ENCODE measurements at regions not wholly inside any gene's neighbourhood (a gene's known extent, or its start where the extent isn't known, plus 50 kb on each side); places are given as distances from the start of the nearest gene placed in this dataset.
A peak's percentile ranks its signal among the peaks of the same experiment; 100 is the strongest.

DNA sequence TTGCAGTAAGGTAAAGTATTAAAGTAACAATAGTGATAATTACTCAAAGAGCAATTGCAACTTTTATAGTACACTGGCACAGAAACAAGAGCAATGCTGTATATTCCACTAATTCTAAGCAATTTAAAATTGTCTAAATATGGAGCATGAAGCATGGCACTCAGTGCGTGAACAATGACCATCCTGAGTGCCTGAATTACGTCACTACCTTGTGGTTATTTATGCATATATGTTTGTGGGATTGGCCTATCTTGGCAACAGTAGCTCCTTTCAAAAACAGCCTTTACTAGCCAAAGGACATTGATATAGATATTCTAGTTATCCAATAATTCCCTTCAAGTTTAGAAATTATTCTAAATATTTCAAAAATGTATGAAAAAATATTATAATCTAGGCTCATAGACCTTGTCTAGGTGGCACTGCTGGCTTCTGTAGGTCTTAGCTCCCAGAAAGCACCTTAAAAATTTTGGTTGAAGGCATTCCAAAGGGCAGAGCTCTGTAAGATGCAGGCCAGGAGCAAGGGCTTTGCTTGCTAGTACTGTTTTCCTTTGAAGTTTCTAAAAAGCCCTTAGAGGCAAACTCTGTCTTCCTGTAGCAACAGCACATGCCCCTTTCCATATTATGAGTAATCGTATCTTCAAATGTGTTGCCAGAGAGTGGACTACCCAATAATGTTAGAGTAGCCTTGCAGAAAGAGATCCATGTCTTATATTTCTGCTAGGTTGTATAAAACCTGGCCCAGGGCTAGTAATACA is 719.3 kb downstream of the NR2F1-AS1 start:
- no CpG with 5 or more reads among the region's 3 CpGs for WGBS, 2 donors (ENCODE audit: extremely low coverage in 2 of 2, insufficient read length in 2 of 2, insufficient replicate concordance in 1 of 2)
- H3K27me3 ChIP-seq (ENCODE audit: control insufficient read depth in 3 of 3, insufficient read depth in 3 of 3, low read depth in 1 of 3, low read length in 3 of 3): no peaks in the 10 kb centered on the region
- H3K27ac ChIP-seq (replicated peaks; ENCODE audit: low read length): no peak overlapping the region
- no peak overlapping the region for H3K4me2 ChIP-seq (ENCODE audit: insufficient read depth, low read length, poor library complexity, severe bottlenecking)
- no peak overlapping the region for H2BK120ac ChIP-seq (ENCODE audit: low read depth, low read length)
- H3K14ac ChIP-seq (ENCODE audit: low read length): no peak overlapping the region
- H3K9ac ChIP-seq (ENCODE audit: low read depth, low read length, poor library complexity): no peak overlapping the region
- H3K79me1 ChIP-seq (ENCODE audit: low read depth, low read length): no peaks in the 10 kb centered on the region
- H3K4me1 ChIP-seq (ENCODE audit: control insufficient read depth in 2 of 2, insufficient read depth in 1 of 2, low read depth in 1 of 2, low read length in 2 of 2): no peaks in the 10 kb centered on the region
- H4K91ac ChIP-seq (ENCODE audit: low read depth, low read length, poor library complexity): no peak overlapping the region
- no peaks in the 10 kb centered on the region for H3K36me3 ChIP-seq (replicated peaks in 1 of 2; ENCODE audit: control insufficient read depth in 2 of 2, insufficient read depth in 2 of 2, low read length in 2 of 2)
- H3K9me3 ChIP-seq (replicated peaks in 1 of 2; ENCODE audit: control insufficient read depth in 2 of 2, insufficient read depth in 1 of 2, low read depth in 1 of 2, low read length in 2 of 2): no peaks in the 10 kb centered on the region
- H2BK12ac ChIP-seq (ENCODE audit: low read length): no peak overlapping the region
- H2AK5ac ChIP-seq (ENCODE audit: low read depth, low read length): no peak overlapping the region
- no peak overlapping the region for H3K18ac ChIP-seq (ENCODE audit: low read length)
- H3K4ac ChIP-seq (ENCODE audit: low read length): no peak overlapping the region
- H4K8ac ChIP-seq (ENCODE audit: low read depth, low read length): no peak overlapping the region
- no peak for DNase-seq (ENCODE audit: low spot score)
- H3K23ac ChIP-seq (ENCODE audit: low read depth, low read length, poor library complexity): no peak overlapping the region
- H2AFZ ChIP-seq (ENCODE audit: low read length): peak overlapping the region; percentile 56
- H2BK5ac ChIP-seq (ENCODE audit: low read length): no peak overlapping the region
- no peak overlapping the region for H3K4me3 ChIP-seq (ENCODE audit: low read length in 2 of 2)
- H2BK15ac ChIP-seq (ENCODE audit: low read length): no peak overlapping the region

DNA sequence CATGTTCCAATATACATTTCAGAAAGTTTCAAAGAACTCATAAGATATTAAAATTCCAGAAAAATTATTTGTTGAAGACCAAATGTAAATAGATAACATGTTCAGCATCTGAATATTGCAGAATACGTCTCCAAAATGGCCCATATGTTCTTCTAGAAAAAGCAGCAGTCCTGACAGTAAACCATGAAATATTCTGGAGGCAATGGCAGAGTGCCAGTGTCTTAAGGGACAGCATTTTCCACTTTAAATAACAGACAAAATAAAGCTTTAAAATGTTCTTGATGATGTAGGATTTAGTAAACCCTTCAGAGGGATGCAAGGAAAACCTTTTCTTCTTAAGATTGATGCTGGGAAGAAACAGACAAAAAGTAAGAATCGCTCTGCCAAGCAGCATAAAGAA is 721.0 kb downstream of the NR2F1-AS1 start:
- H2BK15ac ChIP-seq (ENCODE audit: low read length): no peak overlapping the region
- H2BK120ac ChIP-seq (ENCODE audit: low read depth, low read length): no peak overlapping the region
- H3K4me1 ChIP-seq (ENCODE audit: control insufficient read depth in 2 of 2, insufficient read depth in 1 of 2, low read depth in 1 of 2, low read length in 2 of 2): no peaks in the 10 kb centered on the region
- no peaks in the 10 kb centered on the region for H3K36me3 ChIP-seq (replicated peaks in 1 of 2; ENCODE audit: control insufficient read depth in 2 of 2, insufficient read depth in 2 of 2, low read length in 2 of 2)
- no peak overlapping the region for H3K14ac ChIP-seq (ENCODE audit: low read length)
- no peak overlapping the region for H2BK12ac ChIP-seq (ENCODE audit: low read length)
- no peak overlapping the region for H4K91ac ChIP-seq (ENCODE audit: low read depth, low read length, poor library complexity)
- no peak overlapping the region for H3K4ac ChIP-seq (ENCODE audit: low read length)
- H3K79me1 ChIP-seq (ENCODE audit: low read depth, low read length): no peaks in the 10 kb centered on the region
- no peak overlapping the region for H3K27ac ChIP-seq (replicated peaks; ENCODE audit: low read length)
- no peak overlapping the region for H4K8ac ChIP-seq (ENCODE audit: low read depth, low read length)
- no peak overlapping the region for H3K4me3 ChIP-seq (ENCODE audit: low read length in 2 of 2)
- H3K4me2 ChIP-seq (ENCODE audit: insufficient read depth, low read length, poor library complexity, severe bottlenecking): no peak overlapping the region
- no peak overlapping the region for H2BK5ac ChIP-seq (ENCODE audit: low read length)
- WGBS, 2 donors (ENCODE audit: extremely low coverage in 2 of 2, insufficient read length in 2 of 2, insufficient replicate concordance in 1 of 2): no CpG with 5 or more reads among the region's 2 CpGs
- no peak overlapping the region for H3K9ac ChIP-seq (ENCODE audit: low read depth, low read length, poor library complexity)
- no peak for DNase-seq (ENCODE audit: low spot score)
- H3K27me3 ChIP-seq (ENCODE audit: control insufficient read depth in 3 of 3, insufficient read depth in 3 of 3, low read depth in 1 of 3, low read length in 3 of 3): no peaks in the 10 kb centered on the region
- H3K9me3 ChIP-seq (replicated peaks in 1 of 2; ENCODE audit: control insufficient read depth in 2 of 2, insufficient read depth in 1 of 2, low read depth in 1 of 2, low read length in 2 of 2): no peaks in the 10 kb centered on the region
- H3K18ac ChIP-seq (ENCODE audit: low read length): no peak overlapping the region
- peak overlapping the region; percentile 54 for H2AFZ ChIP-seq (ENCODE audit: low read length)
- no peak overlapping the region for H3K23ac ChIP-seq (ENCODE audit: low read depth, low read length, poor library complexity)
- H2AK5ac ChIP-seq (ENCODE audit: low read depth, low read length): no peak overlapping the region

- H4K91ac ChIP-seq (ENCODE audit: low read depth, low read length, poor library complexity): no peak overlapping the region
- H3K14ac ChIP-seq (ENCODE audit: low read length): no peak overlapping the region
- no peak overlapping the region for H3K18ac ChIP-seq (ENCODE audit: low read length)
- H3K9me3 ChIP-seq (replicated peaks in 1 of 2; ENCODE audit: control insufficient read depth in 2 of 2, insufficient read depth in 1 of 2, low read depth in 1 of 2, low read length in 2 of 2): no peaks in the 10 kb centered on the region
- H3K4me2 ChIP-seq (ENCODE audit: insufficient read depth, low read length, poor library complexity, severe bottlenecking): no peak overlapping the region
- no peak overlapping the region for H3K23ac ChIP-seq (ENCODE audit: low read depth, low read length, poor library complexity)
- H3K27me3 ChIP-seq (ENCODE audit: control insufficient read depth in 3 of 3, insufficient read depth in 3 of 3, low read depth in 1 of 3, low read length in 3 of 3): no peaks in the 10 kb centered on the region
- H2AFZ ChIP-seq (ENCODE audit: low read length): no peak overlapping the region
- H3K36me3 ChIP-seq (replicated peaks in 1 of 2; ENCODE audit: control insufficient read depth in 2 of 2, insufficient read depth in 2 of 2, low read length in 2 of 2): no peaks in the 10 kb centered on the region
- H2BK15ac ChIP-seq (ENCODE audit: low read length): no peak overlapping the region
- no peak overlapping the region for H3K4me3 ChIP-seq (ENCODE audit: low read length in 2 of 2)
- H3K4me1 ChIP-seq (ENCODE audit: control insufficient read depth in 2 of 2, insufficient read depth in 1 of 2, low read depth in 1 of 2, low read length in 2 of 2): peaks cover 0 to 2% of the 10 kb centered on the region in 2 donors
- no peak overlapping the region for H3K9ac ChIP-seq (ENCODE audit: low read depth, low read length, poor library complexity)
- H3K79me1 ChIP-seq (ENCODE audit: low read depth, low read length): no peaks in the 10 kb centered on the region
- no CpG with 5 or more reads among the region's 4 CpGs for WGBS, 2 donors (ENCODE audit: extremely low coverage in 2 of 2, insufficient read length in 2 of 2, insufficient replicate concordance in 1 of 2)
- no peak overlapping the region for H3K4ac ChIP-seq (ENCODE audit: low read length)
- no peak overlapping the region for H3K27ac ChIP-seq (replicated peaks; ENCODE audit: low read length)
- DNase-seq (ENCODE audit: low spot score): no peak
- H2BK5ac ChIP-seq (ENCODE audit: low read length): no peak overlapping the region
- H2BK120ac ChIP-seq (ENCODE audit: low read depth, low read length): no peak overlapping the region
- H4K8ac ChIP-seq (ENCODE audit: low read depth, low read length): no peak overlapping the region
- no peak overlapping the region for H2BK12ac ChIP-seq (ENCODE audit: low read length)
- H2AK5ac ChIP-seq (ENCODE audit: low read depth, low read length): no peak overlapping the region
Observed at GRCh38 chr5:92852219-92852618, 728.8 kb downstream of the NR2F1-AS1 start.

DNA sequence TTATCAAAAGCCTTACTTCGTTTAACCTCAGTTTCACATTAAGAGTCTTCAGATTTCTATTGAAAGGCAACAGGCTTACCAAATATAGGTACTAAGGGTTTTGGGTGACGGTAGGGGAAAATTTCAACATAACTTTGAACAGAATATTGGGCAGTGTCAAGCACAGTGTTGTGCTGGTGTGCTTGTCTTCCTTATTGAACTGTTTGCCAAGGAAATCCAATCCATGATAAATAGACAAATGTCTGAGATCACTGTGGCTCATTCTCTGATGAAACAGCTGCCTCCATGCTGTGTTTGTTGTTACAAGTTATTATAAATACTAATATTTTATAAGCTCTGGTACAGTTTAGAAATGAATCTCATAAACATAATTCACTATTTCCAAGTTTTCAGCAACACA is 730.1 kb downstream of the NR2F1-AS1 start:
- no peak overlapping the region for H3K27ac ChIP-seq (replicated peaks; ENCODE audit: low read length)
- no peak overlapping the region for H3K4me2 ChIP-seq (ENCODE audit: insufficient read depth, low read length, poor library complexity, severe bottlenecking)
- no CpG with 5 or more reads among the region's 2 CpGs for WGBS, 2 donors (ENCODE audit: extremely low coverage in 2 of 2, insufficient read length in 2 of 2, insufficient replicate concordance in 1 of 2)
- H2BK12ac ChIP-seq (ENCODE audit: low read length): no peak overlapping the region
- peaks cover 0 to 2% of the 10 kb centered on the region in 2 donors for H3K4me1 ChIP-seq (ENCODE audit: control insufficient read depth in 2 of 2, insufficient read depth in 1 of 2, low read depth in 1 of 2, low read length in 2 of 2)
- peak overlapping the region; percentile 59 for H2AFZ ChIP-seq (ENCODE audit: low read length)
- H3K9me3 ChIP-seq (replicated peaks in 1 of 2; ENCODE audit: control insufficient read depth in 2 of 2, insufficient read depth in 1 of 2, low read depth in 1 of 2, low read length in 2 of 2): no peaks in the 10 kb centered on the region
- no peak overlapping the region for H2BK15ac ChIP-seq (ENCODE audit: low read length)
- H4K8ac ChIP-seq (ENCODE audit: low read depth, low read length): no peak overlapping the region
- H3K9ac ChIP-seq (ENCODE audit: low read depth, low read length, poor library complexity): no peak overlapping the region
- H4K91ac ChIP-seq (ENCODE audit: low read depth, low read length, poor library complexity): no peak overlapping the region
- H2BK120ac ChIP-seq (ENCODE audit: low read depth, low read length): no peak overlapping the region
- H3K79me1 ChIP-seq (ENCODE audit: low read depth, low read length): no peaks in the 10 kb centered on the region
- H3K4ac ChIP-seq (ENCODE audit: low read length): no peak overlapping the region
- no peaks in the 10 kb centered on the region for H3K36me3 ChIP-seq (replicated peaks in 1 of 2; ENCODE audit: control insufficient read depth in 2 of 2, insufficient read depth in 2 of 2, low read length in 2 of 2)
- H3K4me3 ChIP-seq (ENCODE audit: low read length in 2 of 2): no peak overlapping the region
- H2AK5ac ChIP-seq (ENCODE audit: low read depth, low read length): no peak overlapping the region
- no peak overlapping the region for H3K23ac ChIP-seq (ENCODE audit: low read depth, low read length, poor library complexity)
- DNase-seq (ENCODE audit: low spot score): no peak
- H3K18ac ChIP-seq (ENCODE audit: low read length): no peak overlapping the region
- no peak overlapping the region for H2BK5ac ChIP-seq (ENCODE audit: low read length)
- H3K14ac ChIP-seq (ENCODE audit: low read length): no peak overlapping the region
- H3K27me3 ChIP-seq (ENCODE audit: control insufficient read depth in 3 of 3, insufficient read depth in 3 of 3, low read depth in 1 of 3, low read length in 3 of 3): no peaks in the 10 kb centered on the region

Measured in neuronal stem cell (in vitro differentiated cells).